Adrenal gland (tissue), 9 donors: ENCODE measurements at regions not wholly inside any gene's neighbourhood (a gene's known extent, or its start where the extent isn't known, plus 50 kb on each side); places are given as distances from the start of the nearest gene placed in this dataset.

ENCODE experiments used
- DNase-seq, 7 donors: peaks; one replicate each; pipeline ENCODE4 v3.0.0-alpha.2; 2019 to 2020
- H3K27ac ChIP-seq, 5 donors: fragments of 200-600 bp; sonication (generic) in 4 of 5; 1 replicate in 3 of 5; 2 replicates in 2 of 5; pipeline versions ENCODE4 v1.5.1 to v1.8.0; 2016 to 2020; ENCODE audit warnings: mild to moderate bottlenecking in 1 of 5
- H3K27me3 ChIP-seq: fragments of 200-600 bp; 2 replicates; pipeline ENCODE4 v1.8.0; 2021
- H3K36me3 ChIP-seq, 2 donors: fragments of 200-600 bp; replicated peaks in 1 of 2; 1 replicate in 1 of 2; 2 replicates in 1 of 2; pipeline versions ENCODE4 v1.5.1 to v1.8.0; 2018 to 2022
- H3K4me1 ChIP-seq, 2 donors: fragments of 200-600 bp; replicated peaks in 1 of 2; 1 replicate in 1 of 2; 2 replicates in 1 of 2; pipeline versions ENCODE4 v1.5.1 to v1.8.0; 2018 to 2021
- H3K4me3 ChIP-seq, 4 donors: fragments of 200-600 bp; sonication (generic) in 3 of 4; one replicate each; pipeline ENCODE4 v1.5.1; 2016 to 2018
- H3K9me3 ChIP-seq, 3 donors: fragments of 200-600 bp; sonication (generic) in 1 of 3; replicated peaks in 1 of 3; 1 replicate in 2 of 3; 2 replicates in 1 of 3; pipeline versions ENCODE4 v1.5.1 to v1.8.0; 2016 to 2021
- POLR2A ChIP-seq, 2 donors: fragments of 450-650 bp; IDR thresholded peaks; one replicate each; pipeline ENCODE4 v1.6.1; 2017; ENCODE audit warnings: antibody characterized with exemption in 2 of 2, mild to moderate bottlenecking in 2 of 2, moderate library complexity in 1 of 2
- WGBS, 4 donors: extraction: QIAGEN DNeasy Blood & Tissue Kit in 2 of 4; methylation state at CpG; one replicate each; pipeline versions ENCODE4 v1.1.5 to v1.1.7; 2013 to 2017; 5-methylcytosine and 5-hydroxymethylcytosine counted together
- intact Hi-C, 2 donors: fragments of 100-400 bp; cut with DNase I; formaldehyde crosslinking; loops; one replicate each; pipeline versions ENCODE4 v1.14.1 to v1.15.0; 2022 to 2023
- TF ChIP-seq, protein P1 (sequence below), 6 experiments: fragments of 450-650 bp in 4 of 6; fragments of 200-600 bp in 2 of 6; sonication (generic) in 1 of 6; IDR thresholded peaks; 1 replicate in 5 of 6; 2 replicates in 1 of 6; pipeline versions ENCODE4 v1.5.1 to v1.8.0; 2016 to 2021; ENCODE audit warnings: antibody characterized with exemption in 6 of 6, mild to moderate bottlenecking in 2 of 6, moderate library complexity in 1 of 6
- donor health status: healthy with polysubstance abuse.
- donor health status: Bipolar disorder and iron deficiency.
- donor health status: DM: yes; HTN: yes; CAD: no.
- donor health status: DM: no; HTN: no; CAD: no.
- donor health status: DM: no; HTN: no; CAD: no.

- no peak for DNase-seq
- Histone ChIP-seq H3K4me3 (no peak overlapping the region), H3K9me3 (no peaks in the 10 kb centered on the region), H3K27me3 (no peaks in the 10 kb centered on the region), H3K27ac (no peak overlapping the region), H3K36me3 (no peaks in the 10 kb centered on the region), H3K4me1 (no peaks in the 10 kb centered on the region)
- intact Hi-C loops, result no loop called here
- 34 to 47% (median 41%) methylated on average over 2 of the region's 2 CpGs for WGBS, 4 donors
- TF ChIP-seq, protein P1, sequence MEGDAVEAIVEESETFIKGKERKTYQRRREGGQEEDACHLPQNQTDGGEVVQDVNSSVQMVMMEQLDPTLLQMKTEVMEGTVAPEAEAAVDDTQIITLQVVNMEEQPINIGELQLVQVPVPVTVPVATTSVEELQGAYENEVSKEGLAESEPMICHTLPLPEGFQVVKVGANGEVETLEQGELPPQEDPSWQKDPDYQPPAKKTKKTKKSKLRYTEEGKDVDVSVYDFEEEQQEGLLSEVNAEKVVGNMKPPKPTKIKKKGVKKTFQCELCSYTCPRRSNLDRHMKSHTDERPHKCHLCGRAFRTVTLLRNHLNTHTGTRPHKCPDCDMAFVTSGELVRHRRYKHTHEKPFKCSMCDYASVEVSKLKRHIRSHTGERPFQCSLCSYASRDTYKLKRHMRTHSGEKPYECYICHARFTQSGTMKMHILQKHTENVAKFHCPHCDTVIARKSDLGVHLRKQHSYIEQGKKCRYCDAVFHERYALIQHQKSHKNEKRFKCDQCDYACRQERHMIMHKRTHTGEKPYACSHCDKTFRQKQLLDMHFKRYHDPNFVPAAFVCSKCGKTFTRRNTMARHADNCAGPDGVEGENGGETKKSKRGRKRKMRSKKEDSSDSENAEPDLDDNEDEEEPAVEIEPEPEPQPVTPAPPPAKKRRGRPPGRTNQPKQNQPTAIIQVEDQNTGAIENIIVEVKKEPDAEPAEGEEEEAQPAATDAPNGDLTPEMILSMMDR (IDR thresholded peaks at IDR 0.05), result no peak
- TF ChIP-seq POLR2A (IDR thresholded peaks at IDR 0.05), result no peak
Observed at GRCh38 chr5:102554082-102554481, 55.3 kb upstream of the SLCO6A1 start.

DNA sequence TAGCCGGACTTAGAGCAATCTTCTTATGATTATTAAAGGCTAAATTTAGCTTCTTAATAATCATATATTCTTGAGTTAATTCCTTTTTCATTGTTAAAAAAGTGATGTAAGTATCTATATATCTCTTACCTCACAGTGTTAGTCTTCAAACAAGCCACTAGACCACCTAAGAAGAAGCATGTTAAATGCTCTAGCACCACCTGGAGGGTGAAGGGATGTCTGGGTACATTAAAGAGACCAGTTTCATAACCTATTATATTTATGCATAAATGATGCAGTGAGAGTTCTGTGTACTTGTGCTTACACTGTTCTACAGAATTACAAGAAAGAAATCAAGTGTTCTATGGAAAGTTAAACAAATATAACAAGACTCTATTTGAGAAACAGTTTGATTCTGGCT, 55.9 kb upstream of the SLCO6A1 start:
- WGBS, 4 donors, result 86 to 94% (median 92%) methylated on average over 1 of the region's 1 CpG
- no peaks in the 10 kb centered on the region for H3K9me3 ChIP-seq

DNA sequence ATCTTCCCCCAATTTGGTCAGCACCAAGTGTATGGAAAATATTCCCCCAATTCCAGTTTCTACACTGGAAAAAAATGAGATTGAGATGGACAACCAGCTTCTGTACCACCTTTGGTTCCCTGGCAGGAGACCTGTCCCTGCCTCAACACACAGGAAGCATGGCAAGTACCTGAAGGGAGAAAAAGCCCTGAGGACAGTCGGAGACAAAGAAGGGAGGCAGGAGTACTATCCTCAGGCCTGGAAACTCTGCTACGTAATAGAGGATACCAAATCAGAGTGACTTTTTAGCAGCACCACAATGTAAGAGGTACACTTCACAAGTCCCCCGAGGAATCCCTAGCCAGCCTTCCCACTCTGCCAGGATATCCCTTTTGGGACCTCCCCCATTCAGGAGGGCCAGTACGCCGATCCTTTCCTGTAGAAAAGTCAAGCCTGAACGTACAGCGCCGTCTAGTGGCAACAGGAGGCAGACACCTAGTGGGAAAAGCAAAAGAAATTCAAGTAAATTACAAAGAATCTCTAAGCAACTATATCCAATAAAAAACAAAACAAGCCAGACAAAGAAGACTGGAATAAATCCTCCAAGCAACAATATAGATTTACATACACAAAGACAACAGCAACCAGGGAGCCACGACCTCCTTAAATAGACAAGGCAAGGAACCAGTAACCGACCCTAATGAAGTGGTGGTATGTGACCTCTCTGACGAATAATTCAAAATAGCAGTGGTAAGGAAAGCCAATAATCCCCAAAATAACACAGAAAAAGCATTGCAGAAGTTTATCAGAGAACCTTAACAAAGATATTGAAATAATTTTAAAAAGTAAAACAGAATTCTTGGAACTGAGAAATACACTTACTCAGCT, 63.3 kb upstream of the SLCO6A1 start:
- no peak overlapping the region for H3K4me3 ChIP-seq
- no peaks in the 10 kb centered on the region for H3K27me3 ChIP-seq
- H3K9me3 ChIP-seq, result no peaks in the 10 kb centered on the region
- intact Hi-C loops, result no loop called here
- WGBS, 4 donors, result 40 to 44% (median 42%) methylated on average over 11 of the region's 11 CpGs
- peak in 3 of 7 donors; percentile 8 to 34 (median 11) for DNase-seq
- TF ChIP-seq, protein P1 (IDR thresholded peaks at IDR 0.05), result peak; percentile 9 to 49 (median 34)
- no peak for TF ChIP-seq POLR2A (IDR thresholded peaks at IDR 0.05)
- no peaks in the 10 kb centered on the region for H3K4me1 ChIP-seq
- no peaks in the 10 kb centered on the region for H3K36me3 ChIP-seq
- H3K27ac ChIP-seq, result no peak overlapping the region

More for the DNA sequence above, 55.9 kb upstream of the SLCO6A1 start:
- no peaks in the 10 kb centered on the region for H3K36me3 ChIP-seq
- H3K27ac ChIP-seq, result no peak overlapping the region
- DNase-seq, result no peak
- TF ChIP-seq, protein P1 (IDR thresholded peaks at IDR 0.05), result peak in 1 of 6 experiments; percentile 12
- no peak for TF ChIP-seq POLR2A (IDR thresholded peaks at IDR 0.05)
- H3K4me1 ChIP-seq, result no peaks in the 10 kb centered on the region
- H3K27me3 ChIP-seq, result no peaks in the 10 kb centered on the region
- intact Hi-C loops, result no loop called here
- no peak overlapping the region for H3K4me3 ChIP-seq

DNA sequence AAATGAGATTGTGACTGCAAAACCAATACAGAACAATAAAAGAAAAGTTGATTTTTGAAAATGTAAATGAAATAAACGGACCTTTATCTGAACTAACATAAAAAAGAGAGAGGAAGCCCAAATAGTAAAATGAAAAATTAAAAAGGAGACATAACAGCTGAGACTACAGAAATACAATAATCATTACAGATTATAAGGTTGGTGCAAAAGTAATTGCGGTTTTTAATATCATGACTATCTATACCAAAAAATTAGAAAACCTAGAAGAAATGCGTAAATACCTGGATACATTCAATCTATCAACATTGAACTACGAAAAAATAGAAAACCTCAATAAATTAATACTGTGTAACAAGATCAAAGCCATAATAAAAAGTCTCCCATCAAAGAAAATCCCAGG, 71.9 kb upstream of the SLCO6A1 start:
- Histone ChIP-seq H3K4me1 (no peaks in the 10 kb centered on the region), H3K27ac (no peak overlapping the region), H3K9me3 (no peaks in the 10 kb centered on the region), H3K36me3 (no peaks in the 10 kb centered on the region), H3K4me3 (no peak overlapping the region), H3K27me3 (no peaks in the 10 kb centered on the region)
- intact Hi-C loops, result no loop called here
- DNase-seq, result no peak
- TF ChIP-seq, protein P1 (IDR thresholded peaks at IDR 0.05), result no peak
- TF ChIP-seq POLR2A (IDR thresholded peaks at IDR 0.05), result no peak
- 60 to 66% (median 64%) methylated on average over 4 of the region's 4 CpGs for WGBS, 4 donors
